Stimulated activated memory B cell treated with anti-CD40 and anti-IgM and Interleukin-4, amounts not matched to agents 10 μg/mL and 1 μg/mL and 100 μg/mL, for 72 hours (primary cell): ENCODE measurements at regions not wholly inside any gene's neighbourhood (a gene's known extent, or its start where the extent isn't known, plus 50 kb on each side); places are given as distances from the start of the nearest gene placed in this dataset.
"Not testable (repeated sequence)": the region's sequence is repeated elsewhere in the genome, so short reads cannot be mapped to it uniquely, and the experiment has no call there.

Experiments used
- ATAC-seq: fragments of 150-1000 bp; cut with Tn5 transposase; 2 replicates; pipeline ENCODE4 v1.10.0; 2021
- H3K27ac Mint-ChIP-seq: one replicate; pipeline ENCODE4 v1.8.0; 2022; ENCODE audit warnings: mild to moderate bottlenecking, mixed read lengths
- H3K27me3 Mint-ChIP-seq: one replicate; pipeline ENCODE4 v1.8.0; 2022; ENCODE audit warnings: mixed read lengths
- H3K36me3 Mint-ChIP-seq: one replicate; pipeline ENCODE4 v1.8.0; 2022; ENCODE audit warnings: mixed read lengths
- H3K4me1 Mint-ChIP-seq: one replicate; pipeline ENCODE4 v1.8.0; 2022; ENCODE audit warnings: mixed read lengths
- H3K4me3 Mint-ChIP-seq: one replicate; pipeline ENCODE4 v1.8.0; 2022; ENCODE audit warnings: mild to moderate bottlenecking, moderate library complexity, mixed read lengths
- H3K9me3 Mint-ChIP-seq: one replicate; pipeline ENCODE4 v1.8.0; 2022; ENCODE audit warnings: mixed read lengths

GRCh38 chr3:66934725-66935124, 63.4 kb upstream of the KBTBD8 start:
- Mint-ChIP-seq H3K27me3 (no peaks in the 10 kb centered on the region), H3K4me3 (no peak overlapping the region), H3K36me3 (no peaks in the 10 kb centered on the region), H3K27ac (no peak overlapping the region), H3K4me1 (peaks cover 6% of the 10 kb centered on the region), H3K9me3 (no peaks in the 10 kb centered on the region)
- ATAC-seq = no peak

DNA sequence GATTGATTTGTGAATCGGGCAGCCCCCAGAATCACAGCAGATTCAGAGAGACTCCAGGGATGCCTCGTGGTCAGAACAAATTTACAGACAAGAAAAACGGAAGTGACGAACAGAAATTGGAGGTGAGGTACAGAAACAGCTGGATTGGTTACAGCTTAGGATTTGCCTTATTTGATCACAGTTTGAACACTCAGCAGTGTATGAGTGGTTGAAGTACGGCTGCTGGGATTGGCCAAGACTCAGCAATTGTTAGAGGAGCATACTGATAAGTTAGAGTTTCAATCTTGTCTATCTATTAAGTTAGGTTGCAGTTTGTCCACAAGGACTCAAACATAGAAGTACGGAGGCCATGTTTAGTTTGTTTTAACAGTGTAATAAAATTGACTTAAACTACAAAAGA, 61.1 kb upstream of the KBTBD8 start:
- H3K9me3 Mint-ChIP-seq, H3K36me3 Mint-ChIP-seq, H3K4me1 Mint-ChIP-seq, H3K27ac Mint-ChIP-seq, H3K27me3 Mint-ChIP-seq, ATAC-seq, H3K4me3 Mint-ChIP-seq: not testable (repeated sequence)

- H3K27me3 Mint-ChIP-seq = no peaks in the 10 kb centered on the region
- peaks cover 6% of the 10 kb centered on the region for H3K4me1 Mint-ChIP-seq
- H3K9me3 Mint-ChIP-seq = no peaks in the 10 kb centered on the region
- no peak for ATAC-seq
- H3K36me3 Mint-ChIP-seq = no peaks in the 10 kb centered on the region
- H3K27ac Mint-ChIP-seq = no peak overlapping the region
- no peak overlapping the region for H3K4me3 Mint-ChIP-seq
Observed at GRCh38 chr3:66938338-66938963, 59.7 kb upstream of the KBTBD8 start.

DNA sequence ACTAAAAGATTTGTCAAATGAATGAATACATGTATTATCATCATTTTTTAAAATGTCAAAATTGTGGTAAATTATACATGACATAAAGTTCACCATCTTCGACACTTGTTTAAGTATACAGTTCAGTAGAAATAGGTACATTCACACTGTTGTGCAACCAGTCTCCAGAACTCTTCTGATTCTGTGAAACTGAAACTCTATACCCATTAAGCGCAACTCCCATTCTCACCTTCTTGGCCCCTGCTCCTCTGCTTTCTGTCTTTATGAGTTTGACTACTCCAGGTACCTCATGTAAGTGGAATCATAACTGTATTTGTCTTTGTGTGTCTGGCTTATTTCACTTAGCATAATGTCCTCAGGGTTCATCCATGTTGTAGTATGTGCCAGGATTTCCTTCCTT, 50.1 kb upstream of the KBTBD8 start:
- Mint-ChIP-seq H3K36me3 (no peaks in the 10 kb centered on the region), H3K9me3 (no peaks in the 10 kb centered on the region), H3K27me3 (no peaks in the 10 kb centered on the region), H3K4me3 (no peak overlapping the region), H3K4me1 (no peaks in the 10 kb centered on the region), H3K27ac (no peak overlapping the region)
- no peak for ATAC-seq
